IMR-90 (cell line): ENCODE measurements at regions not wholly inside any gene's neighbourhood (a gene's known extent, or its start where the extent isn't known, plus 50 kb on each side); places are given as distances from the start of the nearest gene placed in this dataset.

Experiments
- ATAC-seq: fragments of 200-7000 bp; cut with Tn5 transposase; 2 replicates; pipeline ENCODE4 v1.9.1; 2020; ENCODE audit warnings: low read depth, mild to moderate bottlenecking, moderate library complexity
- BruUV-seq: library from RNA; stranded (reverse); fragments of 400-500 nt; replicated peaks from 2 replicates; lab custom pipeline; 2021; lab: Mats Ljungman, UMichigan
- CTCF ChIA-PET: fragments of 300-600 bp; formaldehyde crosslinking; extraction: SDS; loops from one replicate; lab custom pipeline; 2021; ENCODE audit warnings: antibody characterized with exemption; lab: Yijun Ruan, JAX
- POLR2A ChIA-PET: fragments of 300-600 bp; sonication (Branson Sonifier 250); formaldehyde crosslinking; loops from one replicate; lab custom pipeline; 2022; ENCODE audit warnings: antibody characterized with exemption; ENCODE audit not compliant: unreplicated experiment; lab: Charles Lee
- DNase-seq: peaks from one replicate; pipeline ENCODE4 v3.0.0; 2013
- H2AFZ ChIP-seq: replicated peaks from 2 replicates; pipeline ENCODE3; 2013; ENCODE audit warnings: low read length, mild to moderate bottlenecking; ENCODE audit not compliant: poor library complexity
- H2AK5ac ChIP-seq: 2 replicates; pipeline ENCODE4 v1.6.1; 2013; ENCODE audit warnings: low read depth, low read length, inconsistent platforms
- H2AK9ac ChIP-seq: replicated peaks from 2 replicates; pipeline ENCODE3; 2013; ENCODE audit warnings: mild to moderate bottlenecking, low read depth, low read length, moderate library complexity; ENCODE audit not compliant: poor library complexity
- H2BK120ac ChIP-seq: 2 replicates; pipeline ENCODE4 v1.6.1; 2013; ENCODE audit warnings: low read depth, low read length, inconsistent platforms
- H2BK15ac ChIP-seq: 3 replicates; pipeline ENCODE4 v1.6.1; 2013; ENCODE audit warnings: low read depth, low read length, inconsistent platforms
- H2BK20ac ChIP-seq: 2 replicates; pipeline ENCODE4 v1.6.1; 2013; ENCODE audit warnings: low read depth, mild to moderate bottlenecking, inconsistent platforms, low read length, moderate library complexity
- H2BK5ac ChIP-seq: 2 replicates; pipeline ENCODE4 v1.6.1; 2013; ENCODE audit warnings: mild to moderate bottlenecking, low read depth, low read length, inconsistent platforms; ENCODE audit not compliant: poor library complexity, severe bottlenecking
- H3K14ac ChIP-seq: replicated peaks from 2 replicates; pipeline ENCODE4 v1.6.1; 2013; ENCODE audit warnings: low read depth, low read length, inconsistent platforms
- H3K18ac ChIP-seq: 2 replicates; pipeline ENCODE4 v1.6.1; 2013; ENCODE audit warnings: low read depth, low read length, control low read depth
- H3K23ac ChIP-seq: 2 replicates; pipeline ENCODE4 v1.6.1; 2013; ENCODE audit warnings: low read depth, low read length, inconsistent platforms
- H3K27ac ChIP-seq: 2 replicates; pipeline ENCODE4 v1.5.1; 2013; ENCODE audit warnings: mild to moderate bottlenecking, control low read depth, low read length; ENCODE audit not compliant: insufficient read depth
- H3K27me3 ChIP-seq: 2 replicates; pipeline ENCODE4 v1.6.1; 2013; ENCODE audit warnings: low read length; ENCODE audit not compliant: control insufficient read depth, insufficient read depth
- H3K36me3 ChIP-seq: 2 replicates; pipeline ENCODE4 v1.6.1; 2013; ENCODE audit warnings: low read length, mixed read lengths; ENCODE audit not compliant: control insufficient read depth, insufficient read depth
- H3K4ac ChIP-seq: 2 replicates; pipeline ENCODE4 v1.6.1; 2013; ENCODE audit warnings: low read depth, low read length, inconsistent platforms
- H3K4me1 ChIP-seq: 2 replicates; pipeline ENCODE4 v1.6.1; 2013; ENCODE audit warnings: low read length, mixed read lengths; ENCODE audit not compliant: control insufficient read depth, insufficient read depth
- H3K4me2 ChIP-seq: 2 replicates; pipeline ENCODE4 v1.6.1; 2013; ENCODE audit warnings: low read depth, mild to moderate bottlenecking, control low read depth, low read length, moderate library complexity
- H3K4me3 ChIP-seq: 2 replicates; pipeline ENCODE4 v1.5.1; 2013; ENCODE audit warnings: low read depth, mild to moderate bottlenecking, control low read depth, low read length, moderate library complexity; ENCODE audit not compliant: insufficient read depth
- H3K56ac ChIP-seq: 2 replicates; pipeline ENCODE4 v1.6.1; 2013; ENCODE audit warnings: low read length, inconsistent platforms; ENCODE audit not compliant: insufficient read depth; ENCODE audit errors: extremely low read depth
- H3K79me1 ChIP-seq, 2 experiments: 2 replicates each; pipeline ENCODE4 v1.6.1; 2013; ENCODE audit warnings: low read length in 2 of 2, inconsistent platforms in 1 of 2, low read depth in 1 of 2
- H3K9ac ChIP-seq: 2 replicates; pipeline ENCODE4 v1.6.1; 2013; ENCODE audit warnings: low read depth, low read length, control low read depth
- H3K9me1 ChIP-seq: 2 replicates; pipeline ENCODE4 v1.6.1; 2013; ENCODE audit warnings: low read length, inconsistent platforms; ENCODE audit not compliant: insufficient read depth
- H3K9me3 ChIP-seq: 2 replicates; pipeline ENCODE4 v1.6.1; 2013; ENCODE audit warnings: low read length; ENCODE audit not compliant: control insufficient read depth, insufficient read depth
- H4K20me1 ChIP-seq: 2 replicates; pipeline ENCODE4 v1.6.1; 2013; ENCODE audit warnings: low read length, inconsistent platforms; ENCODE audit not compliant: insufficient read depth
- H4K5ac ChIP-seq: 2 replicates; pipeline ENCODE4 v1.6.1; 2013; ENCODE audit warnings: mild to moderate bottlenecking, low read depth, low read length, control low read depth
- H4K8ac ChIP-seq, 2 experiments: 2 replicates each; pipeline ENCODE4 v1.6.1; 2013; ENCODE audit warnings: low read depth in 2 of 2, low read length in 2 of 2, control low read depth in 1 of 2, inconsistent platforms in 1 of 2
- H4K91ac ChIP-seq: 2 replicates; pipeline ENCODE4 v1.6.1; 2013; ENCODE audit warnings: low read depth, low read length, inconsistent platforms; ENCODE audit not compliant: insufficient read depth
- MAFK ChIP-seq: IDR thresholded peaks from 2 replicates; pipeline ENCODE4 v1.6.1; 2012; ENCODE audit warnings: low read depth, low read length, improper control_type of control experiment
- MAZ ChIP-seq: IDR thresholded peaks from 2 replicates; pipeline ENCODE4 v1.6.1; 2012; ENCODE audit warnings: low read depth, mild to moderate bottlenecking, low read length, improper control_type of control experiment, moderate library complexity, borderline replicate concordance
- POLR2A ChIP-seq: IDR thresholded peaks from 2 replicates; pipeline ENCODE4 v1.6.1; 2012; ENCODE audit warnings: mild to moderate bottlenecking, low read depth, low read length
- SMC3 ChIP-seq: fragments of 150-350 bp; IDR thresholded peaks from 2 replicates; pipeline ENCODE4 v1.6.1; 2016; ENCODE audit warnings: low read depth, mild to moderate bottlenecking, antibody characterized with exemption, low read length, moderate library complexity
- WGBS, 2 experiments: methylation state at CpG; one replicate each; pipeline versions ENCODE4 v1.1.5 to v1.1.7; 2013; ENCODE audit warnings: missing lambda C conversion rate in 2 of 2; ENCODE audit not compliant: insufficient read length in 1 of 2; ENCODE audit errors: extremely low coverage in 2 of 2; 5-methylcytosine and 5-hydroxymethylcytosine counted together
- dilution Hi-C: fragments of 300-500 bp; cut with HindIII; formaldehyde crosslinking; loops from one replicate; pipeline ENCODE4 v1.14.3; 2018; ENCODE audit warnings: low sequenced_read_pairs; ENCODE audit not compliant: unreplicated experiment
- in situ Hi-C: fragments of 300-500 bp; cut with MboI; formaldehyde crosslinking; loops from 3 replicates; pipeline ENCODE4 v1.14.3; 2019; ENCODE audit warnings: low sequenced_read_pairs, inconsistent platforms, mixed read lengths
- intact Hi-C: fragments of 100-400 bp; cut with micrococcal nuclease; formaldehyde crosslinking; loops from 2 replicates; pipeline ENCODE4 v1.10.0; 2022
- TF ChIP-seq, protein P1 (sequence below): fragments of 150-350 bp; IDR thresholded peaks from 2 replicates; pipeline ENCODE4 v1.6.1; 2016; ENCODE audit warnings: low read depth, mild to moderate bottlenecking, low read length, moderate library complexity, borderline replicate concordance

DNA sequence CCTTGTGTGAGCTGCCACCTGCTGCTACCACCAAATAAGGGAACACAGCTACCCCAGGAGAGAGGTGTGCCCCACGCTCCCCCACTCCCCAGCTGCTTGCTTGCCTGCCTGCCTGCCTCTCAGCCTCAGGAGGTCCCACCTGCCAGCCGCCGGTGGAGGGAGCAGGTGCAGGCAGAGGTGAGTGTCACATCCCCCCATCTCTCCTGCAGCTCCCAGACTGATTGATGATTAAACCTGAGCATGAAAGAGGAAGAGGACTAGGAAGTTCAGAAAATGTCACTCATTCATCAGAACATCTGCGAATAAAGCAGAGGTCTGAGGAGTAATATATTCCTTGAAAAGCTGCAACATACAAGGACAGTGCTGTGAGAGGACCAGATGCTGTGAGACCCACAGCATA, 58.6 kb upstream of the HIVEP3 start:
- no peaks in the 10 kb centered on the region for H3K36me3 ChIP-seq
- intact Hi-C loops: no loop called here
- no peak for TF ChIP-seq POLR2A
- no peak for TF ChIP-seq SMC3
- TF ChIP-seq, protein P1, sequence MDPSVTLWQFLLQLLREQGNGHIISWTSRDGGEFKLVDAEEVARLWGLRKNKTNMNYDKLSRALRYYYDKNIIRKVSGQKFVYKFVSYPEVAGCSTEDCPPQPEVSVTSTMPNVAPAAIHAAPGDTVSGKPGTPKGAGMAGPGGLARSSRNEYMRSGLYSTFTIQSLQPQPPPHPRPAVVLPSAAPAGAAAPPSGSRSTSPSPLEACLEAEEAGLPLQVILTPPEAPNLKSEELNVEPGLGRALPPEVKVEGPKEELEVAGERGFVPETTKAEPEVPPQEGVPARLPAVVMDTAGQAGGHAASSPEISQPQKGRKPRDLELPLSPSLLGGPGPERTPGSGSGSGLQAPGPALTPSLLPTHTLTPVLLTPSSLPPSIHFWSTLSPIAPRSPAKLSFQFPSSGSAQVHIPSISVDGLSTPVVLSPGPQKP: no peak
- TF ChIP-seq MAZ: no peak
- no peak for TF ChIP-seq MAFK
- no peak overlapping the region for H4K5ac ChIP-seq
- peaks cover 1% of the 10 kb centered on the region; the same call in 1 of the 2 replicates for H3K27me3 ChIP-seq
- no TSS peak for BruUV-seq
- ChIA-PET POLR2A (no interaction called here), CTCF (no interaction called here)
- H3K56ac ChIP-seq: no peak overlapping the region
- no peak overlapping the region for H3K9ac ChIP-seq
- no peak overlapping the region for H3K4ac ChIP-seq
- DNase-seq (no peak), ATAC-seq (no peak)
- no peak overlapping the region for H3K27ac ChIP-seq
- H2BK15ac ChIP-seq: no peak overlapping the region
- no peak overlapping the region for H2AK5ac ChIP-seq
- H2AFZ ChIP-seq: no peak overlapping the region
- H4K91ac ChIP-seq: no peak overlapping the region
- H3K9me3 ChIP-seq: peaks cover 2% of the 10 kb centered on the region; the same call in 1 of the 2 replicates
- in situ Hi-C loops: no loop called here
- H3K4me1 ChIP-seq: no peaks in the 10 kb centered on the region
- H3K4me2 ChIP-seq: no peak overlapping the region
- H2BK20ac ChIP-seq: no peak overlapping the region
- no peak overlapping the region for H3K23ac ChIP-seq
- dilution Hi-C loops: no loop called here
- H3K18ac ChIP-seq: no peak overlapping the region
- no peak overlapping the region for H4K8ac ChIP-seq
- no peaks in the 10 kb centered on the region for H4K20me1 ChIP-seq
- no peak overlapping the region for H2BK120ac ChIP-seq
- H2BK5ac ChIP-seq: no peak overlapping the region
- no peak overlapping the region for H2AK9ac ChIP-seq
- H3K79me1 ChIP-seq: no peaks in the 10 kb centered on the region; a peak in 1 of 4 replicates
- no peaks in the 10 kb centered on the region for H3K9me1 ChIP-seq
- H3K4me3 ChIP-seq: no peak overlapping the region
- H3K14ac ChIP-seq: no peak overlapping the region
- no CpG with 5 or more reads among the region's 4 CpGs for WGBS, 2 experiments
